GM23248 (cell line): ENCODE measurements at regions not wholly inside any gene's neighbourhood (a gene's known extent, or its start where the extent isn't known, plus 50 kb on each side); places are given as distances from the start of the nearest gene placed in this dataset.

ENCODE experiments used
- EZH2 ChIP-seq: fragments of 200-600 bp; sonication (generic); IDR thresholded peaks from 2 replicates; pipeline ENCODE4 v1.6.1; 2018; ENCODE audit warnings: antibody characterized with exemption, mild to moderate bottlenecking; ENCODE audit not compliant: insufficient read depth, poor library complexity, severe bottlenecking
- EZH2phosphoT487 ChIP-seq: fragments of 200-600 bp; sonication (generic); IDR thresholded peaks from 2 replicates; pipeline ENCODE4 v1.6.1; 2018; ENCODE audit warnings: antibody characterized with exemption, moderate library complexity, mild to moderate bottlenecking, low read depth; ENCODE audit not compliant: insufficient read depth

GRCh38 chr20:10771435-10772140 is 97.8 kb upstream of the JAG1 start:
- TF ChIP-seq EZH2 (no peak), EZH2phosphoT487 (no peak)
